IPS-NIHi11 (cell line): ENCODE measurements at regions not wholly inside any gene's neighbourhood (a gene's known extent, or its start where the extent isn't known, plus 50 kb on each side); places are given as distances from the start of the nearest gene placed in this dataset.
A peak's percentile ranks its signal among the peaks of the same experiment; 100 is the strongest.

Experiments used
- DNase-seq: peaks from one replicate; pipeline ENCODE4 v3.0.0; 2012; ENCODE audit warnings: mixed read lengths, low spot score

GRCh38 chr10:107901076-107901475 is 736.6 kb upstream of the SORCS1 start:
- no peak for DNase-seq

GRCh38 chr10:107900131-107900530 is 735.6 kb upstream of the SORCS1 start:
- no peak for DNase-seq

DNA sequence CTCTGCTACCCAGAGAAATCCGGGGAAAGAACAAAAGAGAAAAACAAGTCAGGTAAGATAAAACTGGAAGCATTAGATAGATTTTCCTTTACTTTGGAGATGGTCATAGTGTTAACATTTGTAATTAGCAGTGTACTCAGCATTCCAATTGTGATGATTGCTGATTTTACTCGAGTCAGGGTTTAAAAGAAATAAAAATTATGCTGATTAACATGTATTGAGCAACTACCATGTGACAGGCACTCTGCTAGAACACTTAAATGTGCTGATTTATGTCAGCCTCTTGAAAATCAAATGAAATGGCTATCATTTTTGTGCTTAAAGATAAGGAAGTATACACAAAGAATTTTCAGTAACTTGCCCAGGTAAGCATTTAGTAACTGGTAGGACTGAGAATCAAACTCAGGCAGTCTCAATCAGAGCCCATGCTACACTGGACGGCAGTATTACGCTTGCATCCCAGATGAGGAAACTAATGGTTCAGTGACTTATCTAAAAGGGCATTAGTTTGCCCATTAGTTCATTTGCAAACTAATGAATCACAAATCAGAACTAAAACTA is 735.1 kb upstream of the SORCS1 start:
- no peak for DNase-seq

GRCh38 chr10:107899075-107899474 is 734.6 kb upstream of the SORCS1 start:
- no peak for DNase-seq

- no peak for DNase-seq
These were observed 733.9 kb upstream of the SORCS1 start for GRCh38 chr10:107898392-107898791.

GRCh38 chr10:107894516-107894915 is 730.0 kb upstream of the SORCS1 start:
- DNase-seq: no peak

- no peak for DNase-seq
These were observed 724.6 kb upstream of the SORCS1 start for GRCh38 chr10:107889105-107889504.

- no peak for DNase-seq
These were observed 715.7 kb upstream of the SORCS1 start for GRCh38 chr10:107880185-107880584.

DNA sequence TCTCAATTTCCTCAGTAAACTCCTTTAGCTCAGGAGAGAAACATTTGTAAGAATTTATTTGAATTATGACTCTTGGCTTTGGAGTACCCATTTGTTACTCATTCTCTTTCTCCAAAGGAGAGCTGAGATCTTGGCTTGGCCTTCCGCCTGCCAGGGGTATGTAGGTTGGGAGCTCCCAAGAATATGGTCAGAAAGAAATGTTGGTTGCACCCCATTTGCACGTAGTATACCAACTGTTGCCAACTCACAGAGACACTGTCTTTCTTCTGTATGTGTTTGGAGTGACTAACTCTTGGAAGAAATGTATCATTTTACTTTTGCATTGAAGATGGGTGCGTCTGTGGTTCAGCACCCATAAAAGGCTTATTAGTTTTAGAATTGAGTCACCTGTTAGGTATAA is 708.5 kb upstream of the SORCS1 start:
- DNase-seq: no peak

DNA sequence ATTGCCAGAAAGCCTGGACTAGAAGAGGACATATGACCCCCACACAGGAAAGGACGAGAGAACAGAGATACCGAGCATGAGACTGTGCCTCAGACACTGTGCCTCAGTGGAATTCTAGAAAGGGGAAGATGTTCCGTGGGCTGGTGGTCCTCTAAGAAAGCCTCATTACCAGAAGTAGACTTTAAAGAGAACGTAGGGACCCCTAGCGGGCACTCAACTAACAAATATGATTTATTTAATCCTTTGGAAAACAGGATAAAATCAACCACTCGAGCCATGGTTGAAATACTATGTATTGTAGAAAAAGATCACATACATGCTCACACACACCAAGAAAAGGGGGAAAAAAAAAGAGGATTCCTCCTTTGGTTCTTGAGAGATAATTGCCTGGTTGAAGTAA is 701.2 kb upstream of the SORCS1 start:
- no peak for DNase-seq

- no peak for DNase-seq
These were observed 694.6 kb upstream of the SORCS1 start for GRCh38 chr10:107859065-107859464.

GRCh38 chr10:107856047-107856315 is 691.5 kb upstream of the SORCS1 start:
- DNase-seq: no peak

DNA sequence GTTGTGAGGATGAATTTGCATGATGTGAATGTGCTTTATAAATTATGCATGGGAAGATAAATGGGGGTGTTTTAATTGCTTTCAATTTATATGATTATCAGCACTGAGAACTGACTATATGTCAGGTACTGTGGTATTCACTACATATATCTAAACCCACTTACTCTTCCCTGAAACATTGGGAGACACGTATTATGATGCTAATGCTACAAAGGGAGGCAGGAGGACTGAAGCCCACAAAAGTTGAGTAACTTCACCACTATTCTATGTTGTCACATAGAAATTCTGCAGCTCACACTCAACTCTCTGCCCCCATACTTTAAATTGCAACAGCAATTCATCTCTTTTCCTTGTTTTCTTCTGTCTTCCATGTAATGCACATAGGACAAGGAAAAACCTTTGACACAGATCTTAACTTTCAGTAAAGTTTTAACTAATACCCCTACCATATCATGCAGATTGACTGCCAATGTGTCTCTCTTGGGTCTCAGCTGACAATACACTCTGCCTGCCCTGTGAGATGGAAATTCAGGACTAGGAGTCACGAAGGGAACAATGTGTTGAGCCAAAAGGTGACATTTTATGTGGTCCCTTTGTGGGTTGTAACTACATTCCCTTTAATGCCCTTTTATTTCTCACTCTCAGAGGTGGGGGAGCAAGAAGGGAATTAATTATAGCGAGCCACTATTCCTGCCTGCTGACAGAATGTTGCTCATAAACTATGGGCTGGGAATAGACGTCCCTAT is 691.0 kb upstream of the SORCS1 start:
- no peak for DNase-seq

DNA sequence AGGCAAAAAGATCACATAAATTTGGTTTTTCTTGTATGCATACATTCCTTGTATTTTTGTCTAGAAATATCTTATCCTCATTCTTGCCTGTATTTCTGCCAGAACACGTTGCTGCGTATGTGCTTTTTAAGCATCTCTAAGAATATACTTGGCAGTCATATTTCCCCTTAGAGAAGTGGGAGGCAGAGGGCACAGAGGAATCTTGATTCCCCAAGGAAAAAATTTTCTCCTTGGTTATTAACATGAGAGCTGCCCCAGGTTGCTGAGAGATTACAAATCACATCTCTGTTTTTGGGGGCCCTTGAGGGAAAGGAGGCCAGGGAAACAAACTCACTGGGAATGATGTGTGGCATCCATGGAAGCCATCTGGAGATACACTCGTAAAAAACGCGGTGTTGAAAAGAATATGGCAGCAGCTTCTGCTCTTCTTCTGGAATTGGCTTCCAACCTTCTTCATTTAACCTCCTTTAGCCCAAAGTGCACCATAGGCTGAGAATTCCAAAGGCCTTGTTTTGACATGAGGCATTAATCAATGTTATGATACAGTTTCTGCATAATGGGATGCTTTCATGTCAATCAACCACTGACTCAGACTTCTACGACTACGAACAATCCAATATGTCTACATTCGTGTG is 684.3 kb upstream of the SORCS1 start:
- no peak for DNase-seq

GRCh38 chr10:107847620-107848019 is 683.1 kb upstream of the SORCS1 start:
- DNase-seq: no peak

- DNase-seq: no peak
These were observed 670.2 kb upstream of the SORCS1 start for GRCh38 chr10:107834706-107835105.

DNA sequence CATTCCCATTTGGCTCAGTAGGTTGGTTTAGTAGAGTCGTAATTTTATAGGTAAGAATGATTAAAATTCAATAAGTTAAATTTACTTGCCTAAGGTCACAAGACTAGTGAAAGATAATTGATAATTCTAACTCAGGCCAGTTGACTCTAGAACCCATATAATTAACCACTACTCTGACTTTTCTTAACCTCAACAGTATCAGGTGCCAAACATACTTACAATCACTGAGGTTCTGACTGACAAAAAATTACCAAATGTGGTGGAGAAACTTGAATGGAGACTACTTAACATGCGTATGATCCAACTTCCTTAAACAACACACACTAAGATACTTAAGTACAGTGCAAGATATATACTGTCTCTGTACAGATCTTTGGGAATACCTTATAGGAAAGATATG is 667.3 kb upstream of the SORCS1 start:
- no peak for DNase-seq

GRCh38 chr10:107829161-107829560 is 664.7 kb upstream of the SORCS1 start:
- no peak for DNase-seq

DNA sequence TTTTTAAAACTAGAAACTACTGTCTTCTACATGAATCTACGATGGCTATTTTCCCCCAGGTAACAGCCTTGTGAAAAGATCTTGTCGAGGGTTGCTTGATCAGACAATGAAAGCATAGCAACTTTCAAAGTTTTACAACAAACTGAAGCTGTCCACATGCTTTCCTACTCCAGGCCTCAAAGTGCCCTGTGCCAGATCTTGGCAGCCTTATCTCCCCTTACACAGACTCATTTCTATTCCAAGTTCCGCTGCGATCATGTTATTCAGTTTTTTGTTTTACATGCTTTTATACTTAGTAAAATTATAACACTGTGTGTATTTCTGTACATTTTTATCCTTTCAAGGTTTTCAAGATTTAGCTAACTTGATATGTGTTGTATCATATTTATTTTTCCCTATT is 661.7 kb upstream of the SORCS1 start:
- DNase-seq: no peak

DNA sequence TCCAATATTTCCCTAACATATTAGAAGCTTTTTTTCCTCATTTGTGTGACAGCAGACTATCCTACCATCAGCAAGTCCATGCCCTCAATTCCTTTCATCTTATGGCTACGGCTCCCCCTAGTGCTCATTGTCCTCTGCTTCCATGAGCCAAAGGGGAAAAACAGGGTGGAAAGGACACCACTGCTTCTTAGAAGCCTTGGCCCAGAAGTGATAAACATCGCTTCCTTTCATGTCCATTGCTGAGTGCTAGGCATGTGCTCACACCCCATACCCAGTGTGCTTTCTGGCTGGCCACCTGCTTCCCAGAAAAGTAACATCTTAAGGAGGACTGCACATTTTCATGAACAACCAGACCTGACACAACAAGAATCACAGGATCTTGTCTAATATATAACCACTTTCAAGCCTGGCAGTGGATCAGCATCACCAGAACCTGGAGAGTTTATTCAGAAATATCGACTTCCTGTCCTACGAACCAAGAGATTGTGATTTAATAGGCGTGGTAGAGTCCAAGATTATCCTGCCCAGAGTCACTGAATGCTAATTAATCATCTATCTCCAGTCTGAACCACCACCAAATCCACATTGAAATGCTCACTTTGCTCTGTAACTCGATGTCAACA is 650.5 kb upstream of the SORCS1 start:
- peak; percentile 49 for DNase-seq

GRCh38 chr10:107813451-107814162 is 649.1 kb upstream of the SORCS1 start:
- no peak for DNase-seq

GRCh38 chr10:107809889-107810288 is 645.4 kb upstream of the SORCS1 start:
- DNase-seq: no peak

- no peak for DNase-seq
These were observed 643.3 kb upstream of the SORCS1 start for GRCh38 chr10:107807836-107808235.
